Left ventricle myocardium inferior (tissue), 1 donor: ENCODE measurements at regions not wholly inside any gene's neighbourhood (a gene's known extent, or its start where the extent isn't known, plus 50 kb on each side); places are given as distances from the start of the nearest gene placed in this dataset.

Experiments
- DNase-seq: peaks from one replicate; pipeline ENCODE4 v3.0.0-alpha.2; 2020
- H3K27ac ChIP-seq: fragments of 200-600 bp; replicated peaks from 2 replicates; pipeline ENCODE4 v1.8.0; 2021
- H3K27me3 ChIP-seq: fragments of 200-600 bp; 2 replicates; pipeline ENCODE4 v1.8.0; 2021; ENCODE audit warnings: low read depth
- H3K36me3 ChIP-seq: fragments of 200-600 bp; 2 replicates; pipeline ENCODE4 v1.8.0; 2021
- H3K4me1 ChIP-seq: fragments of 200-600 bp; 2 replicates; pipeline ENCODE4 v1.8.0; 2021
- H3K4me3 ChIP-seq: fragments of 200-600 bp; 2 replicates; pipeline ENCODE4 v1.8.0; 2021; ENCODE audit warnings: mild to moderate bottlenecking, moderate library complexity
- H3K9me3 ChIP-seq: fragments of 200-600 bp; replicated peaks from 2 replicates; pipeline ENCODE4 v1.8.0; 2021
- CTCF ChIP-seq: fragments of 200-600 bp; IDR thresholded peaks from 2 replicates; pipeline ENCODE4 v1.8.0; 2021; ENCODE audit warnings: antibody characterized with exemption, mild to moderate bottlenecking, borderline replicate concordance
- intact Hi-C: fragments of 100-400 bp; cut with micrococcal nuclease; formaldehyde crosslinking; loops from one replicate; pipeline ENCODE4 v1.11.0; 2022
- donor health status: DM: no; HTN: yes; CAD: no; lungs with severe emphysema.

- no peak overlapping the region for H3K4me3 ChIP-seq
- DNase-seq, result no peak
- no peaks in the 10 kb centered on the region for H3K27me3 ChIP-seq
- H3K27ac ChIP-seq, result peak overlapping the region; percentile 23
- intact Hi-C loops, result loop anchor here (10.0 kb wide), 1 partner anchor 160 kb away; no protein-coding TSS in a partner anchor
- no peaks in the 10 kb centered on the region for H3K36me3 ChIP-seq
- peaks cover 57% of the 10 kb centered on the region for H3K4me1 ChIP-seq
- H3K9me3 ChIP-seq, result no peaks in the 10 kb centered on the region
- no peak for TF ChIP-seq CTCF
Observed at GRCh38 chr18:22344445-22344844, 73.3 kb downstream of the CTAGE1 start.

GRCh38 chr18:22343613-22344012, 74.1 kb downstream of the CTAGE1 start:
- Histone ChIP-seq H3K4me1 (peaks cover 49% of the 10 kb centered on the region), H3K36me3 (no peaks in the 10 kb centered on the region), H3K27ac (peak overlapping the region; percentile 41), H3K27me3 (no peaks in the 10 kb centered on the region), H3K9me3 (no peaks in the 10 kb centered on the region), H3K4me3 (no peak overlapping the region)
- TF ChIP-seq CTCF, result no peak
- intact Hi-C loops, result loop anchor here (10.0 kb wide), 1 partner anchor 159 kb away; no protein-coding TSS in a partner anchor
- DNase-seq, result no peak

GRCh38 chr18:22342625-22343024, 75.1 kb downstream of the CTAGE1 start:
- peak overlapping the region; percentile 41 for H3K27ac ChIP-seq
- no peak for TF ChIP-seq CTCF
- no peak for DNase-seq
- no peaks in the 10 kb centered on the region for H3K9me3 ChIP-seq
- peaks cover 48% of the 10 kb centered on the region for H3K4me1 ChIP-seq
- H3K27me3 ChIP-seq, result no peaks in the 10 kb centered on the region
- H3K4me3 ChIP-seq, result no peak overlapping the region
- H3K36me3 ChIP-seq, result no peaks in the 10 kb centered on the region
- intact Hi-C loops, result loop anchor here (10.0 kb wide), 1 partner anchor 158 kb away; no protein-coding TSS in a partner anchor

- no peak for TF ChIP-seq CTCF
- intact Hi-C loops, result loop anchor here (10.0 kb wide), 1 partner anchor 156 kb away; no protein-coding TSS in a partner anchor
- H3K9me3 ChIP-seq, result no peaks in the 10 kb centered on the region
- peak overlapping the region; percentile 44 for H3K27ac ChIP-seq
- H3K4me3 ChIP-seq, result no peak overlapping the region
- no peak for DNase-seq
- no peaks in the 10 kb centered on the region for H3K27me3 ChIP-seq
- H3K36me3 ChIP-seq, result no peaks in the 10 kb centered on the region
- peaks cover 42% of the 10 kb centered on the region for H3K4me1 ChIP-seq
Observed at GRCh38 chr18:22340331-22340730, 77.4 kb downstream of the CTAGE1 start.

GRCh38 chr18:22339913-22340312, 77.8 kb downstream of the CTAGE1 start:
- no peak for DNase-seq
- no peak for TF ChIP-seq CTCF
- Histone ChIP-seq H3K9me3 (no peaks in the 10 kb centered on the region), H3K36me3 (no peaks in the 10 kb centered on the region), H3K4me1 (peaks cover 41% of the 10 kb centered on the region), H3K27me3 (no peaks in the 10 kb centered on the region), H3K4me3 (no peak overlapping the region), H3K27ac (peak overlapping the region; percentile 44)
- intact Hi-C loops, result loop anchor here (10.0 kb wide), 1 partner anchor 155 kb away; no protein-coding TSS in a partner anchor
